HG03432 (cell line): ENCODE measurements at regions not wholly inside any gene's neighbourhood (a gene's known extent, or its start where the extent isn't known, plus 50 kb on each side); places are given as distances from the start of the nearest gene placed in this dataset.
"Not testable (repeated sequence)": the region's sequence is repeated elsewhere in the genome, so short reads cannot be mapped to it uniquely, and the experiment has no call there.

Experiments used
- ATAC-seq: cut with Tn5 transposase; IDR thresholded peaks from one replicate; pipeline ENCODE4 v1.9.1; 2021; ENCODE audit warnings: mild to moderate bottlenecking, moderate library complexity; ENCODE audit not compliant: unreplicated experiment

DNA sequence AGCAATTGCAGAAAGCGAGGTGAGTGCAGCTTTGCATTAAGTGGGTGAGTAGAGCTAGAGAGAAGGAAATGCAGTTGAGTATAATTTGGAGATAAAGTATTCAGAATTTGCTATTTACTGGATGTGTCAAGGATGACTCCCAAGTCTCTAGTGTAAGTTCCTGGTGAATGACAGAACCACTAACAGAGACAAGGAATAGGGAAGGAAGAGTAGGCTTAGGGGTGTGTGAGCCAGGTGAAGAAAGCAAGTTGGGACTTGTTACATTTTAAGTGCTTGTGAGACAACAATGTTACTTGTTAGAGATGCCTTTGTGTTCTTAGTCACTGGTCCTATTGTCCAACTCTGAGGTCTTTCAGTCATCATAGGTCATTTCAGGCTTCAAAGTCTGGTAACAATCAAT is 70.8 kb downstream of the TBC1D26 start:
- not testable (repeated sequence) for ATAC-seq

DNA sequence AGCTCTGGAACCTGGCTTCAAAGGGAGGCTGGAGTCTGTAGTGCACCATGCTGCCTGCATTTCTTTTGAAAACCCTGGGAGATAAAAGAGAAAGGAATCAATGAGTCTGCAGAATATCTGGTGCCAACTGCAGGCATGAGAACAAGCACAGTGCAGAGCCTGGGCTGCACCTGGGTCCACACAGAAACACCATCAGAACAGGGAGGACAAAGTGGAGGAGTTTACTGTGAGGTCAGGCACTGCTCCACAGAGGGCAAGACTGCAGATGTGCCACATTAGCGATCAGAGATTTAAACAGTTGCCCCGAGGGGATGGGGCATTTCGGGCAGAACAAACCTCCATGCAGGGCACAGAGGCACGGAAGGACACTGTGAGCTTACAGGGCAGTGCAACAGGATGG is 74.7 kb downstream of the TBC1D26 start:
- not testable (repeated sequence) for ATAC-seq

DNA sequence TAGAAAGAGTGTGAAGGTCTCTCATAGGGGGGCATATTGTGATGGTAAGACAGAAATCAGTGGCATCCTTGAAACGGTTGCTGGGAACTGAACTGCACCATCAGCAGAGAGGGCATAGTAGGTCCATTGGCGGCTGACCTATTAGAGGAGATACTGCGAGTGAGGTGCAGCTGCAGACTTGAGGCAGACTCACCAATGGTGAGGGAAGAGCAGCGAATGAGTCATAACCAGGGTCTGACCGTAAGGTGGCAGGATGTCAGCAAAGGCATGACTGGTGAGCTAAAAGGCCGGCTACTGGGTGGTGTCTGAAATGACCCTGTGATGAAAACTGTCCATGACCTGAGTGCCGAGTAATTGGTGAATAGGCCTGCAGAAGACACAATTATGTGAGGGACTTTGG is 81.3 kb downstream of the TBC1D26 start:
- not testable (repeated sequence) for ATAC-seq

DNA sequence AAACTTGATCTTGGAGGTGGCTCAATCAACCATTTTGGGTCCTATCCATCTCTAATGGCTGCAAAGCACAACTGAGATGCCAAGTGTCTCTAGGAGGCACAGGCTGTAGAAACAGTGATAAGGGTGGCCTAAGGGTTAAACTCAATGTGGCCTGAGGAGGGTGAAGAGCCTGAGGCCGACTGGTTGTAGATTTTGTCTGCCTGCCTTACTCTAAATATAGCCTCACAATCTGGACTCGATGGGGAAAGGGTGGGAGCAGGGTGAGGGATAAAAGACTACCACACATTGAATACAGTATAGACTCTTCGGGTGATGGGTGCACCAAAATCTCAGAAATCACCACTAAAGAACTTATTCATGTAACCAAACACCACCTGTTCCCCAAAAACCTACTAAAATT is 81.9 kb downstream of the TBC1D26 start:
- ATAC-seq: not testable (repeated sequence)

DNA sequence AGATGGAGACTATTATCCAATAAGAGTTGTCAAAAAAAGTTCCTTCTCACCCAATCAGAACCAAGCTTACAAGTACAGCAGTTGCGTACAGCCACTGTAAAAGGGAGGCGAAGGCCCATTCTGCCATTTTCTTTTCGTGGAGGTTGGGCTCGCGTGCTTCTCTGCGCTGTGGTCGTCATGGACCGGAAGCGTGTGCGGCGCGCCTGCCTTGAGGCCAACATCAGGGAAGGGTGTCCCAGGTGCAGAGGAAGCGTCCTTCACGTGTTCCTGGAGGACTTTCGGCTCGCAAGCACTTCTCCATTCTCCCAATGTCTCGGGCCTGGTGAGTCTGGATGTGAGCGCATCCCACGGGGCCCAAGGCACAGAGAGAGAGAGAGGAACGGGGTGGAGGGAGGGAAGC is 85.8 kb downstream of the TBC1D26 start:
- not testable (repeated sequence) for ATAC-seq

DNA sequence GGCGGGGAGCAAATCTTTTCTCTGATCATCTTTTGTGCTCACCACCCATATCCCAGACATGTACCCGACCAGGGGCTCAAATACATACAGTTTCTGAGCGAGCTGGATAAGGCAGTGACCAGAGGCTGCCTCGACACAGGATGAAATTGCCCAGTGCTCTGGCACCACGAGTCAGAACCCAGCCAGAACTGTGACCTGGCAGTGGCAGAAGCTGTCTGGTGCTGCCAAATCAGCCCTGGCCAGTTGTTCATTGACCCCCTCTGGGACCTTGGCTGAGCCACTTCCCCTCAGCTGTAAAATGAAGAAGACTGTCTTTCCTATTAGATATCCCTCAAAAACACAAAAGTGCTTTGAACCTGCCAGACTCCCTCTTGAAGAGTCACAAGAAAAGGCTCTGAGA is 90.2 kb downstream of the TBC1D26 start:
- not testable (repeated sequence) for ATAC-seq

DNA sequence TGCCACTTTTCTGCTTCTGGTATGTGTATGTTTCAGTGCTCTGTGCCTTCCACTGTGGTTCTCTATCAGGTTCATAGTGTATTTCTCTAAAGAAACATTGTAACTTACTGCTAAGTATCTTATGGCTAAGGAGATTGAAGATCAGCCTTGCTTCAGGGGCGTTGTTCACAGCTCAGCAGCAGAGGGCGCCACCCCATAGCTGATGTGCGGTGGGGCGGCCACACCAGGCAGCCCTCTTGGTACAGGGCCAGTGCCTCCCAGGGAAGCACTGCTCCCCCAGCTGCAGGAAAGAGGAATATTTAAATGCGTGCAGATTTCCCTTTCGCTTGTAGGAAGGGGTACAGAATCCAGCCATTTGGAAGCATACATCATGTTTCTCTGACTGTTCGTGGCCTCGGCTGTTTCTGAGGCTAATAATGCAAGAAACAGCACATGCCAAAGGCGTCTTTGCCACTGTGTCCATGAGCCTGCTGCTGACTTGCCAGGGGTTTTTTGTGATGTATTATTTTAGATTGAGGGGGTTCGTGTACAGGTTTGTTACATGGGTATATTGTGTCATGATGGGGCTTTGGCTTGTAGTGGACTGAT is 96.7 kb downstream of the TBC1D26 start:
- ATAC-seq: not testable (repeated sequence)

DNA sequence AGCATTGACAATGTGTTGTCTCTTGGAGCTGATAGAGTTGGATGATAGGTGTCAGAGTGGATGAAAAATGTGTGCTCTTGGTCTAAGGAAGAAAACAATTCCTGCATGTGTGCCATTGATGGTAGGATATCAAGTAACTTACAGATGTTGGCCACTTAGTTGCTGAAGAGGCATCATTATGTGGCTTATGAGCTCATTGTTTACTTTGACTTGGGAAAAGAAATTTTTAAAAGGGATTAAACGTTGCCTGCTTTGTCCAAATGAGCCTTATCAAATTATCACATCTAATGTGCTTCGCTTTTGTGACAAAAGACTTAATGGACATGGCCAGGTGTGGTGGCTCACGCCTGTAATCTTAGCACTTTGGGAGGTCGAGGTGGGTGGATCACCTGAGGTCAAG is 98.1 kb downstream of the TBC1D26 start:
- ATAC-seq: not testable (repeated sequence)

DNA sequence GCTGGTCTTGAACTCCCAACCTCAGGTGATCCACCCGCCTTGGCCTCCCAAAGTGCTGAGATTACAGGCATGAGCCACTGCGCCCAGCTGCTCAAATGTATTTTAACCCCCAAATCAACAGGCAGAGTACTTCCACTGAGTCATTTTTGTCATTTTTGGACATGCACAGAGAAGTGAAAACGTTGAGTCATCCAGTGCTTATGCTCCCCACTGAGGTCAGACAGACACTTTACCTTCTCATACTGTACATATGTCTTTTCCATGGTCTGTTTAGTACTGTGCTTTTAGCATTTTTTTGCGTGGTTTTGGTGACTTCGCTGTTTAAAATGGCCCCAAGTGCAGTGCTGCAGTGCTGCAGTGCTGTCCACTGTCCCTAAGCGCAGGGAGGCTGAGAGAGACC is 99.1 kb downstream of the TBC1D26 start:
- peak; percentile 96 for ATAC-seq

DNA sequence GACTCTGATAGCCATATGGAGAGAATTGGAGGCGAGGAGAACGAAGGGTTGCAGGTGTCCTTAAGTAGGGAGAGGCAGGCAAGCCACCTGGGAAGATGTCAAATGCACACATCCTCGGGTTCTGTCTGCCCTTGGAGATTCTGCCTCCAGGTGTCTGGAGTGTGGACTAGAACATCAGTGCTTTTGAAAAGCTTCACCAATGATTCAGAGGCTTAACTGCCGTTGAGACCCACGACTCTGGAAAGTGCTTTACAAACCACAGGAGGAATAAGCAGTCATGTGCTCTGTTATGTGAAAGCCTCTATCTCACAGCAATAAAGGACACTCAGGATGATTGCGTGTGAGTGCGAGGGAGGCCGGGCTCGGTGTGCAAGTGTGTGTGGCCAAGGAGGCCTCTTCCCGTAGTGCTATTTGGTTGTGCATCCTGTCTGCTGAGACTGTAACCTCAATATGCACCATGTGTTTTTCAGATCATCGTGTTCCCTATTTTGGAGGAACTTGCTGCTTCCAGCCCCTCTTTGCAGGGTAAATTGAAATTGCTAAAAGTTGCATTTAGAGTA is 100.9 kb downstream of the TBC1D26 start:
- not testable (repeated sequence) for ATAC-seq

DNA sequence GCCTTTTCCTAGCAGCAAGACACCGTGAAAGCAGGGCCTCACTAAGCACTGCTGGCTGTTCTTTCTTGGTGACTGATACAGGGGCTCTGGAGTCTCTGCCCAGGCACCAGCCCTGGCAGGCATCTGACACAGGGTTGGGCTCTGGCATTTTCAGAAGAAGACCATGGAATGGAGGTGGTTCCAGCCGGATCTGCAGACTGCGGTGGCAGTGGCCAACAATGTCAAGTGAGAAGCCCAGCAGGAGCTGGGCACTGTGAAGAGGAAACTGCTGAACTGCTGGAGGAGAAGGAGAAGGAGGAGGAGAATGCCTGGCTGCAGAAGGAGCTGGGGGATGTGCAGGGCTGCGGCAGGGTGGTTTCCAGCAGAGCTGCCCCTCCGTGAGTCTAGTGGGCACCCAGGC is 101.8 kb downstream of the TBC1D26 start:
- ATAC-seq: not testable (repeated sequence)

DNA sequence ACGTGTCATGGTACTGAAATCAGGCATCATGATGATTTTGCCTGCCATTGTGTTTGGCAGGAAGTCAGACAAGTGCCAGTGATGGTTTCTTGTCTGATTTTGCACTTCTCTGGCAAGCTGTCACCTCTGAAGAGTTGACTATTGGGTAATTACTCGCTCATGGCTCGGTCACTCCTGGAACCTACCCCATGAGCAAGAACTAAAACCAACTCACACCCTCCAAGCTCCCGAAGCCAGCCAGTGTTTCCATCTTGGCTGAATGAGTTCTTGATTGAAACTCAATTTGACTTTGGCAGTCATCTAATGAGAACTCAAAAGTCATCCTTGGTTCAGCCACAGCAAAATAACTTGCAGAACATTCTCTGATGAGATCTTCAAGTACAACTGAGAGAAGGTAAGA is 103.4 kb downstream of the TBC1D26 start:
- ATAC-seq: not testable (repeated sequence)

DNA sequence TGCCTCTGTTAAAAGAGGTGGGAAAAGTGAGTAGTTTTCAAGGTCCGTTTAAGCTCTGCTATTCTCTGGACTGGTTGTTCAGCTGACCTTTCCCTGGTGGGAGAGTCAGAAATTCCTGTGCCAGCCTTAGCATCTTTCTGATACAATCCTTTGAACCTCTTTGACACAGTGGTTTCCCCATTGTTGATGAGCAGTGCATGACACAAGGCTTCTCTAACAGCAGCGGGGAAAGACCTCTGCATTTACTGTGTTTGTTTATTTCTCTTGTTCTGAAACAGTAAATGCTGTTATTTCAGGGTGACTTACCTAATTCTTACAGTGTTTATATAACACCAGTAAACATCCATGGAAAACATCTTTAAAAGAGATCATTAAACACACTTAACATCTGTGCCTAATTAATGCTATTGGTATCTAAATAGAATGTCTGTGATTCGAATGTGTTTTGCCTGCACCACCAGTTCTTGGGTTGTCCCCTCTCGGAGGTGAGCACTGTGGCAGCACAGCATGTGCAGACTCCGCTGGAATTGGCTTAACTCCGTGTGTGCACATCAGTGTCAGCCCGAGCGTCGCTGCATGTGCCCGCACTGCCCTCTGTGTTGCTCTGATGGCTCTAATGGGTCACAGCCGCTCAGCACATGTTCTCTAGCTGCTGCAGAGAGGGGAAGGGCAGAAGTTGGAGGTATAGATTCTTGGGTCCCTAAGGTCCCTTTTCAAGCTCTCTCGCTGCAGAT is 104.3 kb downstream of the TBC1D26 start:
- not testable (repeated sequence) for ATAC-seq

DNA sequence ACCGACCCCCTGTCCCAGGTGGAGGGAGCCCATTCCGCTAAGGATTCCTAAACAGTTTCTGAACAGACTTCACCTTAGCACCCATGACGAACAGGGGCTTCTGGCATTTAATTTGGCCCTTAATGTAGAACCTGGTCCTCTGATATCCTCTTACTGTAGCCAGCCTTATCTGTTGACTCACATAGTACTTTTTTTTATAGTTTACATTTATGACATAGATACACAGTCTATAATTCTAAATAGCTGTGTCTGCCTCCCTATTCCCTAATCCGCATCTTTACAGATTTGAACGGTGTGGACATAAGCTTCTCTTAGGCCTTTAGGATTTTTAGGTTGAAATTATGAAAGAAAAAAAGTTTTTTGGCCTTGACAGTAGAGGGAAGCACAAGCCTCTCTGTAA is 104.9 kb downstream of the TBC1D26 start:
- not testable (repeated sequence) for ATAC-seq

DNA sequence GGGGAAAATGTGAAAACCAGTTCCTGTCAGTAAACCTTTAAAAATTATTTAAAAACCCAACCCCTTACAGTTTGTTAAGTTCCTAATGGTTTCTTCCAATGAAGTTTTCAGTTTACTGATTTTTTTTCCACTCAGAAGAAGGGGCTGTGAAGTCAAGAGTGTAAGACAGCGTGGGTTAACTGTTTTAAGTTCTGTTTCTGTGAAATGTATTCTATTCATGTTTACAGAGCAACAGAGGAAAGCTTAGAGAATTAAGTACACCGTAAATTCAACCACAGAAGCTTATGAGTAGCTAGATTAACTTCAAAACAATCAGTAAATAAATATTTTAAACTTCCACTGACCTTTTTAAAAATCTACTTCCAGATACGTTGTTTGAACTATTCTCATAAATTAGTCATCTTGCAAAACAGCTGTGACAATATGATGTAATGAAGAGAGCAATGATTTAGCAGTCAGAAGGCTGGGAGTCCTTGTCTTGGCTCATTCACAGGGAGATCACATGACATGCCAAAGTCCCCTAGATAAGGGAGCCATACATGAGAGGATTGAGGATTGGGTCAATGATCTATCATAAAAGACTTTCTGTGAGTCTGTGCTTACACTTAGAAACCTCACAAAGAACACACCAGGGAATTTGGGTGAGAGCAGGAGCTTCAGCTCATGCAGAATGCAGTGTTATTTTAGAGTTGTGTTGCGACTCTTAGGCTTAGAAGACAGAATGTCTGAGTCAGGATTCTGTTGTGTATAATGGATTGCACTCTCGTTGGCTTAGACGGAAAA is 97.3 kb upstream of the ADORA2B start:
- not testable (repeated sequence) for ATAC-seq

DNA sequence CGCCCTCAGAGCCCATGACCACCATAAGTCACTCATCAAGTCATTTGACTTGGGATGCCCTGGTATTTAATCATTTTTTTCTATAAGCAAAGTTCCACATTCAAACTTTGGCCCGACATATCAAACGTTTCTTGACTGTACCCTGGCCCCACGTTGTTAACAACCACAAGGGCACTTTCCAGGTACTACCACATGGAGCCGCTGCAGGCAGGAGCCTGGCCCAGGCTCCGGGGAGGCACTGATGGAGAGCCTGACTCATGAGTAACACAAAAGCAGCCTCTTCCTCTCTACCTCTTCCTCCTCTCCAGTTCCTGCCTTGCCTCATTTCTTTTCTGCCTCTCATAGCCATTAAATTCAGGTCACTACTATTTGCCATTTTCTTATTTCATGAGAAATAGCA is 95.9 kb upstream of the ADORA2B start:
- not testable (repeated sequence) for ATAC-seq

DNA sequence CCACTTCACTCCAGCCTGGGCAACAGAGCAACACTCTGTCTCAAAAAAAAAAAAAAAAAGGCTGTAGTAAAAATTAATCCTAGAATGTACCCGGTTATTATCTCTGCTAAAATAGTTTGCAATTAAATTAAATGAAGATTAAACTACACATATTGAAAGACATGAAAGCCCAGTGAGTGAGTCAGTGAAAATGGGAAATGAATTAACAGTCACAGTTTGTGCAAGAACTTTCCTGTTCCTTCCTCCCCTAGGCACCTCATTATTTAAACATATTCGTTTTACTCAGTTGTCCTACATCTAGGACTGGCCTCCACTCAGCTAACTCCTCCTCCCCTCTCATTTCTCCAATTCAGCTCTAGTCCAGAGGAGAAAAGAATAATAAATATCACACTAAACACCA is 94.9 kb upstream of the ADORA2B start:
- ATAC-seq: not testable (repeated sequence)

DNA sequence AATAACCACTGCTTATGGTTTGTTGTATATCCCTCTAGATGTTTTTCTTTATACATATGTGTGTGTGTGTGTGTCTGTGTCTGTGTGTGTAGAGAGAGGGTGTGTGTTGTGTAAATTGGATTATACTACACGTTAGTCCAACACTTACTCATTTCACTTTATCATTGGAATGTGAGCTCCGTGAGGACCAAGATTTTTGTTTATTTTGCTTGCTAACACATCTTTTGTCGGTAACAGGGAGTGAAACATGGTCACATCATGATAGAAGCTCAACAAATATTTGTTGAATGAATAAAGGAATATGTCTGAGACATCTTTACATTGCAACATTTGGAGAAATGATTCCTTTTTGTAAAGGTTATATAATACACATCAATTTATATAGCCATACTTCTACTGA is 94.2 kb upstream of the ADORA2B start:
- not testable (repeated sequence) for ATAC-seq

DNA sequence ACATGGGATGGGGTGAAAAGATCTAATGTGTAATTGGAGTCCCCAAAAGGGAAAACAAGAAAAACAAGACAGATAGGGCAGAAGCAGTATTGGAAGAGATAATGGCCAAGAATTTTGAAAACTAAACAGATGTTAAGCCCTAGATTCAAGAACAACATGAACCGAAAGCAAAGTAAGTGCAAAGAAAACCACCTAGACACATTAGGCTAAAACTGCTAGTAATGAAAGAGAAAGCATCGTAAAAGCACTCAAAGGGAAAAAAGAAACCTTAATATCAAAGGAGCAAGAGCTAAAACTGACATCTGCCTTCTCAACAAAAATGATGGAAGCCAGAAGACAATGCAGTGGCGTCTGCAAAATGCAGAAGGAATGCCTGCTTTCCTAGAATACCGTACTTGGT is 92.1 kb upstream of the ADORA2B start:
- ATAC-seq: peak; percentile 68

DNA sequence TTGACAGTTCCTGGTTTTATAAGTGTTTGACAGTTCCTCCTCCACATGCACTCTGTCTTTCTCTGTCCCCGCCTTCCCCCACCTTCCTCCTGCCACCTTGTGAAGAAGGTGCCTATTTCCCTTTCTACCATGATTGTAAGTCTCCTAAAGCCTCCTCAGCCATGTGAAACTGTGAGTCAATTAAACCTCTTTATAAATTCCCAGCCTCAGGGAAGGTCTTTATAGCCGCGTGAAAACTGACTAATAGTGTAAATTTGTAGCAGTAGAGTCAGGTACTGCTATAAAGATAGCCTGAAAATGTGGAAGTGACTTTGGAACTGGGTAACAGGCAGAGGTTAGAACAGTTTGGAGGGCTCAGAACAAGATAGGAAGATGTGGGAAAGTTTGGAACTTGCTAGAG is 88.7 kb upstream of the ADORA2B start:
- ATAC-seq: not testable (repeated sequence)

DNA sequence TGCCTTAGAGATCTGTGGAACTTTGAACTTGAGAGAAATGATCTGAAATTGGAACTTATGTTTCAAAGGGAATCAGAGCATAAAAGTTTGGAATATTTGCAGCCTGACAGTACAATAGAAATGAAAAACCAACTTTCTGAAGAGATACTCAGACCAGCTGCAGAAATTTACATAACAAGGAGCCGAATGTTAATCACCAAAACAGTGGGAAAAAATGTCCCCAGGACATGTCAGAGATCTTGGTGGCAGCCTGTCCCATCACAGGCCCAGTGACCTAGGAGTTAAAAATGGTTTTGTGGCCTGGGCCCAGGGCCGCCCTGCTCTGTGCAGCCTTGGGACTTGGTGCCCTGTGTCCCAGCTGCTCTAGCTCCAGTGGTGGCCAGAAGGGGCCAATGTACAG is 88.2 kb upstream of the ADORA2B start:
- not testable (repeated sequence) for ATAC-seq
